ENCODE measurements at regions not wholly inside any gene's neighbourhood (a gene's known extent, or its start where the extent isn't known, plus 50 kb on each side); places are given as distances from the start of the nearest gene placed in this dataset.

- no peak for DNase-seq (ENCODE audit: low read depth)
Observed at GRCh38 chr3:88926221-88926620, 181.2 kb upstream of the EPHA3 start.

- DNase-seq (ENCODE audit: low read depth), result no peak
Observed at GRCh38 chr3:88930611-88931010, 176.8 kb upstream of the EPHA3 start.

GRCh38 chr3:88936831-88937230 is 170.6 kb upstream of the EPHA3 start:
- DNase-seq (ENCODE audit: low read depth), result no peak

- no peak for DNase-seq (ENCODE audit: low read depth)
Observed at GRCh38 chr3:88940296-88940695, 167.1 kb upstream of the EPHA3 start.

GRCh38 chr3:88947013-88947412 is 160.4 kb upstream of the EPHA3 start:
- no peak for DNase-seq (ENCODE audit: low read depth)

- DNase-seq (ENCODE audit: low read depth), result no peak
Observed at GRCh38 chr3:88954853-88955252, 152.6 kb upstream of the EPHA3 start.

- no peak for DNase-seq (ENCODE audit: low read depth)
Observed at GRCh38 chr3:88955274-88955673, 152.1 kb upstream of the EPHA3 start.

GRCh38 chr3:88957711-88958439 is 149.5 kb upstream of the EPHA3 start:
- DNase-seq (ENCODE audit: low read depth), result peak; percentile 71

GRCh38 chr3:88960019-88960418 is 147.4 kb upstream of the EPHA3 start:
- DNase-seq (ENCODE audit: low read depth), result no peak

GRCh38 chr3:88963003-88963402 is 144.4 kb upstream of the EPHA3 start:
- peak; percentile 67 for DNase-seq (ENCODE audit: low read depth)

- no peak for DNase-seq (ENCODE audit: low read depth)
Observed at GRCh38 chr3:88979760-88980159, 127.7 kb upstream of the EPHA3 start.

GRCh38 chr3:88983458-88983857 is 124.0 kb upstream of the EPHA3 start:
- DNase-seq (ENCODE audit: low read depth), result no peak

GRCh38 chr3:88984256-88984655 is 123.2 kb upstream of the EPHA3 start:
- no peak for DNase-seq (ENCODE audit: low read depth)

- DNase-seq (ENCODE audit: low read depth), result no peak
Observed at GRCh38 chr3:88984832-88985231, 122.6 kb upstream of the EPHA3 start.

- no peak for DNase-seq (ENCODE audit: low read depth)
Observed at GRCh38 chr3:88985491-88985890, 121.9 kb upstream of the EPHA3 start.

GRCh38 chr3:88986834-88987233 is 120.6 kb upstream of the EPHA3 start:
- no peak for DNase-seq (ENCODE audit: low read depth)

GRCh38 chr3:88987776-88988175 is 119.6 kb upstream of the EPHA3 start:
- no peak for DNase-seq (ENCODE audit: low read depth)

- no peak for DNase-seq (ENCODE audit: low read depth)
Observed at GRCh38 chr3:88988906-88989305, 118.5 kb upstream of the EPHA3 start.

- no peak for DNase-seq (ENCODE audit: low read depth)
Observed at GRCh38 chr3:88991496-88991895, 115.9 kb upstream of the EPHA3 start.

- no peak for DNase-seq (ENCODE audit: low read depth)
Observed at GRCh38 chr3:88996691-88997090, 110.7 kb upstream of the EPHA3 start.

- DNase-seq (ENCODE audit: low read depth), result no peak
Observed at GRCh38 chr3:88997260-88997659, 110.2 kb upstream of the EPHA3 start.

- DNase-seq (ENCODE audit: low read depth), result no peak
Observed at GRCh38 chr3:89000886-89001285, 106.5 kb upstream of the EPHA3 start.

- no peak for DNase-seq (ENCODE audit: low read depth)
Observed at GRCh38 chr3:89002191-89002590, 105.2 kb upstream of the EPHA3 start.

GRCh38 chr3:89013536-89013935 is 93.9 kb upstream of the EPHA3 start:
- no peak for DNase-seq (ENCODE audit: low read depth)
